ENCODE measurements at regions not wholly inside any gene's neighbourhood (a gene's known extent, or its start where the extent isn't known, plus 50 kb on each side); places are given as distances from the start of the nearest gene placed in this dataset.
"Not testable (repeated sequence)": the region's sequence is repeated elsewhere in the genome, so short reads cannot be mapped to it uniquely, and the experiment has no call there.

GRCh38 chr10:113496111-113497109 is 56.4 kb upstream of the HABP2 start:
- no peak for DNase-seq

- DNase-seq, result no peak
These were observed 55.7 kb upstream of the HABP2 start for GRCh38 chr10:113497198-113497597.

- DNase-seq, result no peak
These were observed 53.9 kb upstream of the HABP2 start for GRCh38 chr10:113498997-113499396.

- no peak for DNase-seq
These were observed 53.0 kb upstream of the HABP2 start for GRCh38 chr10:113499806-113500205.

GRCh38 chr10:113501031-113501430 is 51.8 kb upstream of the HABP2 start:
- not testable (repeated sequence) for DNase-seq
